Neural progenitor cell (in vitro differentiated cells): ENCODE measurements at regions not wholly inside any gene's neighbourhood (a gene's known extent, or its start where the extent isn't known, plus 50 kb on each side); places are given as distances from the start of the nearest gene placed in this dataset.

Experiments used
- DNase-seq: peaks from one replicate; pipeline ENCODE4 v3.0.0-alpha.2; 2016; ENCODE audit warnings: low spot score
- H2AFZ ChIP-seq: fragments of 200-600 bp; sonication (generic); replicated peaks from 2 replicates; pipeline ENCODE4 v1.6.1; 2016; ENCODE audit warnings: antibody characterized with exemption
- H3F3A ChIP-seq: fragments of 200-600 bp; sonication (generic); 2 replicates; pipeline ENCODE4 v1.6.1; 2016; ENCODE audit warnings: antibody characterized with exemption, low read depth
- H3K27ac ChIP-seq: fragments of 200-600 bp; sonication (generic); 2 replicates; pipeline ENCODE4 v1.5.1; 2016; ENCODE audit warnings: mild to moderate bottlenecking
- H3K27me3 ChIP-seq: fragments of 200-600 bp; sonication (generic); 2 replicates; pipeline ENCODE4 v1.6.1; 2016; ENCODE audit warnings: mild to moderate bottlenecking, moderate library complexity
- H3K36me3 ChIP-seq: fragments of 200-600 bp; sonication (generic); 2 replicates; pipeline ENCODE4 v1.5.1; 2016
- H3K4me1 ChIP-seq: fragments of 200-600 bp; sonication (generic); 2 replicates; pipeline ENCODE4 v1.6.1; 2016; ENCODE audit warnings: mixed run types
- H3K4me2 ChIP-seq: fragments of 200-600 bp; sonication (generic); 2 replicates; pipeline ENCODE4 v1.6.1; 2016
- H3K4me3 ChIP-seq: fragments of 200-600 bp; sonication (generic); 2 replicates; pipeline ENCODE4 v1.5.1; 2016
- H3K79me2 ChIP-seq: fragments of 200-600 bp; sonication (generic); 2 replicates; pipeline ENCODE4 v1.6.1; 2016; ENCODE audit warnings: low read depth
- H3K9ac ChIP-seq: fragments of 200-600 bp; sonication (generic); 2 replicates; pipeline ENCODE4 v1.6.1; 2016
- H3K9me3 ChIP-seq: fragments of 200-600 bp; sonication (generic); 2 replicates; pipeline ENCODE4 v1.5.1; 2016; ENCODE audit warnings: low read depth
- H4K20me1 ChIP-seq: fragments of 200-600 bp; sonication (generic); 2 replicates; pipeline ENCODE4 v1.6.1; 2016; ENCODE audit warnings: low read depth
- H3K27ac Mint-ChIP-seq: 3 replicates; pipeline ENCODE4 v1.8.0; 2021; ENCODE audit warnings: mixed read lengths
- H3K27me3 Mint-ChIP-seq: 2 replicates; pipeline ENCODE4 v1.8.0; 2022; ENCODE audit warnings: low read depth, mild to moderate bottlenecking, inconsistent platforms, moderate library complexity, mixed read lengths; ENCODE audit not compliant: insufficient read depth
- H3K36me3 Mint-ChIP-seq: 3 replicates; pipeline ENCODE4 v1.8.0; 2021; ENCODE audit warnings: mixed read lengths
- H3K4me1 Mint-ChIP-seq: 3 replicates; pipeline ENCODE4 v1.8.0; 2021; ENCODE audit warnings: mixed read lengths
- H3K4me3 Mint-ChIP-seq: 3 replicates; pipeline ENCODE4 v1.8.0; 2021; ENCODE audit warnings: mild to moderate bottlenecking, moderate library complexity, mixed read lengths
- H3K9me3 Mint-ChIP-seq: 3 replicates; pipeline ENCODE4 v1.8.0; 2020; ENCODE audit warnings: mixed read lengths
- EZH2 ChIP-seq: fragments of 200-600 bp; sonication (generic); IDR thresholded peaks from 2 replicates; pipeline ENCODE4 v1.6.1; 2017; ENCODE audit warnings: antibody characterized with exemption, mild to moderate bottlenecking, moderate library complexity
- EZH2phosphoT487 ChIP-seq: fragments of 200-600 bp; sonication (generic); IDR thresholded peaks from 2 replicates; pipeline ENCODE4 v1.6.1; 2017; ENCODE audit warnings: antibody characterized with exemption
- TF ChIP-seq, protein P1 (sequence below): fragments of 200-600 bp; sonication (generic); IDR thresholded peaks from 2 replicates; pipeline ENCODE4 v1.5.1; 2017; ENCODE audit warnings: antibody characterized with exemption, mild to moderate bottlenecking

DNA sequence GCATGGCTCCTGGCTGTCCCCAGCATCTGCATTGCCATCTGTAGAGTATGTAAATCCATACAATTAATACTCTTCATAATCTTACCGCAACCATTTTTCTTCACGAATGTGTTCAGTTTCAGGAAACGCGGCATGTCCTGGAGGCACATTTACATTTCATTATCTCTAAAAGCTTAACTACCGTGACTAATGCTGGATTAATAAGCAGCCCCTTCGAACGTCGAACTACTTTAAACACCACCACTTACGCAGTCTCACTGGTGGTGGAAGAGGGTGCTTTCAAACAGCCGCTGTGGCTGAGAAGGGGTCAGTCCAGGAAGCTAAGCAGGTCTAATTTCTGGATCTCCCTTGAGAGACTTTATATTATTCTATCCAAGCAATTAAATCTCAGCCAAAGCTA is 85.6 kb downstream of the C5orf15 start:
- Mint-ChIP-seq H3K27ac (no peak overlapping the region), H3K9me3 (no peaks in the 10 kb centered on the region), H3K4me1 (peaks cover 30% of the 10 kb centered on the region), H3K36me3 (peaks cover 1% of the 10 kb centered on the region), H3K27me3 (peaks cover 10% of the 10 kb centered on the region), H3K4me3 (no peak overlapping the region)
- H3K79me2 ChIP-seq = no peaks in the 10 kb centered on the region
- H3K27me3 ChIP-seq = no peaks in the 10 kb centered on the region
- no peak overlapping the region for H3K9ac ChIP-seq
- no peak overlapping the region for H3K4me3 ChIP-seq
- no peak overlapping the region for H2AFZ ChIP-seq
- no peaks in the 10 kb centered on the region for H3K36me3 ChIP-seq
- H3K27ac ChIP-seq = no peak overlapping the region
- no peak for DNase-seq
- no peak overlapping the region for H3K4me2 ChIP-seq
- H3K4me1 ChIP-seq = no peaks in the 10 kb centered on the region
- H3K9me3 ChIP-seq = no peaks in the 10 kb centered on the region
- H3F3A ChIP-seq = no peaks in the 10 kb centered on the region
- H4K20me1 ChIP-seq = no peaks in the 10 kb centered on the region
- TF ChIP-seq EZH2phosphoT487 (no peak), EZH2 (no peak)
- TF ChIP-seq, protein P1, sequence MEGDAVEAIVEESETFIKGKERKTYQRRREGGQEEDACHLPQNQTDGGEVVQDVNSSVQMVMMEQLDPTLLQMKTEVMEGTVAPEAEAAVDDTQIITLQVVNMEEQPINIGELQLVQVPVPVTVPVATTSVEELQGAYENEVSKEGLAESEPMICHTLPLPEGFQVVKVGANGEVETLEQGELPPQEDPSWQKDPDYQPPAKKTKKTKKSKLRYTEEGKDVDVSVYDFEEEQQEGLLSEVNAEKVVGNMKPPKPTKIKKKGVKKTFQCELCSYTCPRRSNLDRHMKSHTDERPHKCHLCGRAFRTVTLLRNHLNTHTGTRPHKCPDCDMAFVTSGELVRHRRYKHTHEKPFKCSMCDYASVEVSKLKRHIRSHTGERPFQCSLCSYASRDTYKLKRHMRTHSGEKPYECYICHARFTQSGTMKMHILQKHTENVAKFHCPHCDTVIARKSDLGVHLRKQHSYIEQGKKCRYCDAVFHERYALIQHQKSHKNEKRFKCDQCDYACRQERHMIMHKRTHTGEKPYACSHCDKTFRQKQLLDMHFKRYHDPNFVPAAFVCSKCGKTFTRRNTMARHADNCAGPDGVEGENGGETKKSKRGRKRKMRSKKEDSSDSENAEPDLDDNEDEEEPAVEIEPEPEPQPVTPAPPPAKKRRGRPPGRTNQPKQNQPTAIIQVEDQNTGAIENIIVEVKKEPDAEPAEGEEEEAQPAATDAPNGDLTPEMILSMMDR = no peak

DNA sequence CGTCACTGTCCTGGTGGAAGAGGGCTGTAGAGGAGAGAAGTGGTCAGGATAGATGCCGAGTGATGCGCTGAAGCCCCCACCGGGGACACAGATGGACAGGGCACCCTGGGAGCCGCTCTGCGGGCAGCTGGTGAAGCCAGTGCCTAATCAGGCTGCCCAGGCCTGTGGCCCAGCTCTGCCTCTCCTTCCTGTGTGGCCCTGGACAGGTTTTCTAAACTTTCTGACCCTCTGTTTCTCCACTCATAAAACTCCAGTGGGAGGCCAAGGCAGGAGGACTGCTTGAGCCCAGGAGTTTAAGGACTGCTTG is 86.1 kb downstream of the C5orf15 start:
- no peaks in the 10 kb centered on the region for H3K79me2 ChIP-seq
- H2AFZ ChIP-seq = no peak overlapping the region
- H3K4me1 ChIP-seq = no peaks in the 10 kb centered on the region
- Mint-ChIP-seq H3K9me3 (no peaks in the 10 kb centered on the region), H3K4me3 (no peak overlapping the region), H3K27me3 (peaks cover 10% of the 10 kb centered on the region), H3K4me1 (peaks cover 30% of the 10 kb centered on the region), H3K27ac (no peak overlapping the region), H3K36me3 (peaks cover 1% of the 10 kb centered on the region)
- H3K9me3 ChIP-seq = no peaks in the 10 kb centered on the region
- TF ChIP-seq EZH2 (no peak), EZH2phosphoT487 (no peak)
- TF ChIP-seq, protein P1 = no peak
- H3K4me3 ChIP-seq = no peak overlapping the region
- H3K27me3 ChIP-seq = no peaks in the 10 kb centered on the region
- no peak overlapping the region for H3K4me2 ChIP-seq
- no peak overlapping the region for H3K27ac ChIP-seq
- no peak for DNase-seq
- no peaks in the 10 kb centered on the region for H3F3A ChIP-seq
- H4K20me1 ChIP-seq = no peaks in the 10 kb centered on the region
- H3K36me3 ChIP-seq = no peaks in the 10 kb centered on the region
- H3K9ac ChIP-seq = no peak overlapping the region

- H2AFZ ChIP-seq = no peak overlapping the region
- no peaks in the 10 kb centered on the region for H4K20me1 ChIP-seq
- no peak for TF ChIP-seq EZH2phosphoT487
- TF ChIP-seq, protein P1 = no peak
- no peak for TF ChIP-seq EZH2
Measured at GRCh38 chr5:133881576-133882388, 86.6 kb downstream of the C5orf15 start.

More at GRCh38 chr5:133881576-133882388, 86.6 kb downstream of the C5orf15 start:
- Mint-ChIP-seq H3K36me3 (peaks cover 1% of the 10 kb centered on the region), H3K27ac (peak overlapping the region; percentile 62), H3K27me3 (peaks cover 10% of the 10 kb centered on the region), H3K9me3 (no peaks in the 10 kb centered on the region), H3K4me1 (peaks cover 30% of the 10 kb centered on the region), H3K4me3 (no peak overlapping the region)
- Histone ChIP-seq H3K4me1 (no peaks in the 10 kb centered on the region), H3K79me2 (no peaks in the 10 kb centered on the region), H3K9ac (no peak overlapping the region), H3K27me3 (no peaks in the 10 kb centered on the region), H3K4me3 (no peak overlapping the region), H3K4me2 (no peak overlapping the region), H3K27ac (no peak overlapping the region), H3K36me3 (no peaks in the 10 kb centered on the region), H3F3A (no peaks in the 10 kb centered on the region), H3K9me3 (no peaks in the 10 kb centered on the region)
- no peak for DNase-seq
